GM18520 (cell line): ENCODE measurements at regions not wholly inside any gene's neighbourhood (a gene's known extent, or its start where the extent isn't known, plus 50 kb on each side); places are given as distances from the start of the nearest gene placed in this dataset.
"Not testable (repeated sequence)": the region's sequence is repeated elsewhere in the genome, so short reads cannot be mapped to it uniquely, and the experiment has no call there.

Experiments used
- ATAC-seq: cut with Tn5 transposase; IDR thresholded peaks from one replicate; pipeline ENCODE4 v1.9.1; 2021; ENCODE audit not compliant: unreplicated experiment

- ATAC-seq = no peak
These were observed 183.9 kb downstream of the ETNK1 start for GRCh38 chr12:22808860-22809259.

GRCh38 chr12:22810036-22810435, 185.1 kb downstream of the ETNK1 start:
- ATAC-seq = no peak

DNA sequence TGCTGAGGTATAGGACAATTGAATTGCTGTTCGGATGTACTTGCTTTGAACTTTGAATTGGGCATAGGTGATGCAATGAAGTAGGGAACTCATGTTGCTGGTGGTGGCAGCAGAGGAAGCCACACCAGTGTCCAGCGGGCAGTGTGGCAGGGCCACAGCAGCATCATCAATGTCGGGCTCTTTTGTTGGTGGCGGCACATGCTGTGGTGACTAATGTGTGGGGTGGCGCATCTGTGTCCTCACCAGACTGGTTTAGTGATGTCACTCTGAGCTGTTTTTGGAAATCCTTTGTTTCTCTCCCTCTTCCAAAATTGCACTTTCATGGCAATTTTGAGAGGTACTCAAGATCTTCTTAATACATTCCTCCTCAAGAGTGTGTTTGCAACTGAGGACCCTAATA, 187.6 kb downstream of the ETNK1 start:
- ATAC-seq = no peak

DNA sequence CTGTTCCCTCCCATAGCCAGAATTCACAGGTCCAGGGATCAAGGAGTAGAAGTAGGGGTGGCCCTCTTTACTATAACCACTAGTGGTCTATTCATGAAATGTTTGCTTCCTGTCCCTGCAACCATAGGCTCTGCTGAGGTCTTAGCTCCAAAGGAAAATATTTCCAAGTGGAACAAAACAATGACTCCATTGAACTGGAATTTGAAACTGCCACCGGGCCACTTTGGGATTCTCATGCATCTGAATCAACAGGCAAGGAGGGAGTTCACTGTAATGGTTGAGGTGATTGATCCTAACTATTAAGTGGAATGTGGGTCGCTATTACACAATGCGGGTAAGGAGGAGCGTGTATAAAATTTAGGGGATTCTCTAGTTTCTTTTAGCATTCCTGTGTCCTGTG, 197.0 kb downstream of the ETNK1 start:
- ATAC-seq = no peak

DNA sequence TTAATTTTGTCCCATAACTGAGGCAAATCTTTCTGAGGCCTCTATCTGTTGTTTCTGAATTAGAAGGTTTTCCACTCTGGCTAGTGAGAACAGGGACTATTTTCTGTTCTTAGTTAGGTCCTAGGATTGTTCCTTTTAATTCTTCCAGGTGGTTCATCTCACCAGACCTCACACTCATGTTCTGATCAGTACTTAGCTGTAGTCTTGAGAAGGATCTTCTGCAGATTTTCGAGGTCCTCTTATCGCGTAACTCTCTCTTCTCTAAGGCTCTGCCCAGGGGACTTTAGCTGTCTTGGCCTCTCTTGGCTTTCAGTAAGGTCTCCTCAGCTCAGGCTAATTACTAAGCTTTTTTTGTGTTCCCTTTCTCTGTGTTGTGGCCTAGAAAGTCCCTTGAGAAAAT, 201.1 kb downstream of the ETNK1 start:
- ATAC-seq = no peak

DNA sequence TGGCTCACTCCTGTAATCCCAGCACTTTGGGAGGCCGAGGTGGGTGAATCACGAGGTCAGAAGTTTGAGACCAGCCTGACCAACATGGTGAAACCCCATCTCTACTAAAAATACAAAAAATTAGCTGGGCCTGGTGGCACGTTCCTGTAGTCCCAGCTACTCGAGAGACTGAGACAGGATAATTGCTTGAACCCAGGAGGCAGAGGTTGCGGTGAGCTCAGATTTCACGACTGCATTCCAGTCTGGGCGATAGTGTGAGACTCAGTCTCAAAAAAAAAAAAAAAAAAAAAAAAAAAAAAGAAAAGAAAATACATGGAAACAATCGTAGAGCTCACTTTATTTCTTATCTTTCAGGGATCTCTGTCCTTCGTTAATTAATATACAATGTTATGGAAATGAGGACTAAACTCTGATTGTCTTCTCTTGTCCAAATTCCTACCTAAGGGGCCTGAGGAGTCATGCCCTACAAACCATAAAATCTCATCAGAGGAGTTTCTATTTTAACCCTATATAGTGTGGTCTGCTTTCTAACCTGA, 201.5 kb downstream of the ETNK1 start:
- not testable (repeated sequence) for ATAC-seq

DNA sequence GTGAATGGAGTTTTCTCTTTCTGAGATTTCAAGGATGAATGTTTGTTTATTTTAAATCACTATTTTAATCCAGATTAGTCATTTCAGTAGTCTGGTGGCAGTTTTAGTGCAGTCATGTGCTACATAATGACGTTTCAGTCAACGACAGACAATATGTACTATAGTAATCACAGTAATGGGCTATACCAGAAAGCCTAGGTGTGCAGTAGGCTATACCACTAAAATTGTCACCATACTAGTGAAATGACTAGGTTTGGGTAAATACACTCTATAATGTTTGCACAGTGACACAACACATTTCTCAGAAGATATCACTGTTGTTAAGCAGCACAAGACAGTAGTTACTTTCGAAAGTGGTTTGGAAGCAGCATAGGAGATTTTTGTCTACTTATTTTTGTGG, 203.1 kb downstream of the ETNK1 start:
- peak; percentile 86 for ATAC-seq

- no peak for ATAC-seq
These were observed 210.5 kb downstream of the ETNK1 start for GRCh38 chr12:22835431-22835830.

GRCh38 chr12:22850185-22850584, 225.2 kb downstream of the ETNK1 start:
- ATAC-seq = no peak

- ATAC-seq = no peak
These were observed 226.6 kb downstream of the ETNK1 start for GRCh38 chr12:22851532-22851931.

DNA sequence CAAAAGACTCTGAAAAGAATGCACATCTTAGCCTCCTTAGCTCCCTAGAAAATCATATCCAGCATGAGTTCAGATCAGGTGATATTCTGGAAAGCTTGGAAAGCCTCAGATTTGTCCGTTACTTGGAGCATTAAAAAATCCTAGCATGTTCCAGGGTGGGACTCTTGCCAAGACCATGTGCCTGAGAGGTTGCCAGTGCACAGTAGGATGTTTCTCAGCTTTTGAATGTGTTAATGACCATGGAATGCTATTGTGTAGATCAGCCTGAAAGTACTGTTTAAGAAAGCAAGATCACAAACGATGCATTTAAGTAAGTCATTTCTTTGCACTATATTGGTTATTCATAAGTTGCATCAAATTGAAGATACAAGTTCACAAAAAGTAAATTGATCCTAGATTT, 230.5 kb downstream of the ETNK1 start:
- no peak for ATAC-seq

GRCh38 chr12:22856178-22856577, 231.2 kb downstream of the ETNK1 start:
- no peak for ATAC-seq

DNA sequence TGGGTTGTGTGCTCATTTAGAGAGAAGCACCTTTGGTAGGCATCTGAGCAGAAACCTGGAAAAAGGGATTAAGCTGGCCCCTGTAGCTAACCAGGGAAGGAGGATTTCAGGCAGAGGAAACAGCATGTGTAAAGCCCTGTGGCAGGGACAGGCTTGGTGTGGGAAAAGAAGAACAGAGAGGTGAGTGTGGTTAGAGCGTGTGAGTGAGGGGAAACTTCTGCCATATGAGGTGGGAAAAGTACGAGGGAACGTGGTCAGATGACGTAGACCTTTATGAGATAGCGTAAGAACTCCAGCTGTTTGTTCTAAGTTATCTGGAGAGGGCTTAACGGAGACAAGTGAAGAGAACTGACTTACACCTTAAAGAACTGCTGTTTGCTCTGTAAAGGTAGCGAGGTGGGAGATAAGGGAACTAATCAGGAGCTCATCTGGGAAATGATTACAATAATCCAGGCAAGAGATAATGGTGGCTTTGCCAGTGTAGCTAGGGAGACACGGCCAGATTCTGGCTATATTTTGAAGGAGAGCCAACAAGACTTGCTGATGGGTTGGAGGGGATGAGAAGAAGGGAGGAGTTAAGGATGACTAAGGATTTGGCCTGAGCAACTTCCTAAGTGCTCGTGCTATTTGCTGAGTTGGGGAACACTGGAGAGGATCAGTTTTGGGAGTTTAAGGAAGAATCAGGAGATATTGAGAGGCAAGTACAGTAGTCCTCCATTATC, 234.0 kb downstream of the ETNK1 start:
- ATAC-seq = peak; percentile 78

- ATAC-seq = no peak
These were observed 236.0 kb downstream of the ETNK1 start for GRCh38 chr12:22860926-22861325.

DNA sequence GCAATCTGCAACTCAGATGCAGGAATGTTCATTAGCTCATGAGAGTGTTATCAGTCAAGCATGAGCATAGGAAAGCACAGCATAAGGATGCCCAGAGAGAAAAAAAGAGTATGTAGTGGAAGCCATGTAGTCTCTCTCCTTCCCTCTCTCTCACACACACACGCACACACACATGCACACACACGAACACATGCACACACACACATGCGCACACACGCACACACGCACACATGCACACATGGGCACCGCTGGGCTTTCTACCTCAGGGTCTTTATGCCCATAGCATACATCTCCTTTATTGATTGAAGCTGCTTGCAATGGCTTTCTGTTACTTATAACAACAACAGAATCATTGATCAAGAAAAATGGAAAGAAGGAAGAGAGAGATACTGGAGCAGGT, 240.9 kb downstream of the ETNK1 start:
- ATAC-seq = no peak

- no peak for ATAC-seq
These were observed 241.4 kb downstream of the ETNK1 start for GRCh38 chr12:22866406-22866805.

- no peak for ATAC-seq
These were observed 249.2 kb downstream of the ETNK1 start for GRCh38 chr12:22874151-22874550.

- no peak for ATAC-seq
These were observed 251.3 kb downstream of the ETNK1 start for GRCh38 chr12:22876262-22876661.

GRCh38 chr12:22879203-22879602, 254.2 kb downstream of the ETNK1 start:
- ATAC-seq = no peak

DNA sequence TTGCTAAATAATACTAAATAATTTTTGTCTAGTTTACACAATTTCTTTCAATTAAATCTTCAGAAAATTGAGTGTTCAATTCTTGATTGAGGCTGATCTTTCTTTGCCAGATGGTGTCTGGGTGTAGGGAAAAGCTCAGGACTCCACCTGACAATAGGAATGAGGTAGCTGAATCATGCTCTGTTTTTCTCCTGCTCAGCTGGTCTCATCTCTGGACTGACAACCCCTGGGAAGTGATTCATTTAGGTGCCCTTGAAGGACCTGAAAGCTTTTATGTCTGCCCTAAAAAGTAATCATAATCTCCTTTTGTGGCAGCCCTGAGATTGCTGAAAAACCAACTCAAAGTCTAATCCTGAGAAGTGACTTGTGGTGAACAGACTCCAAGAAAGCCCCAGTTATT, 255.4 kb downstream of the ETNK1 start:
- ATAC-seq = no peak

DNA sequence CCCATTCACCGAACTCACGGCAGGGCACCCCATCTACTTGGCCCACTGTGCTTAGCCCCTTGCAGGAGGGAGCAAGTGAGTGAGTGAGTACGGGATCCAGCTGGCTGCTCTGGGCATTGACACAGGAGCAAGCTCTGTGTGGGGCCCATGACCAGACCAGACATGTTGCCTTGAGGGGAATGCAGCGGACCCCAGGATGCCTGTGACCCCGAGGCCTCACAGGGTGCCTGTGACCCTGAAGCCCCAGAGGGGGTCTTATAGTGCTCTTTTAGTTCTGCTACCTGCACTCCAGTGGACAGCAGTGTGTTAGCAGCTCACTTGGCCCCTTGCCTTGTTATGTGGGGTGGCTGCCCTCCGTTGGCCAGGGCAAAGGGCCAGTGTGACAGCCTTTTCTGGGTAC, 255.8 kb downstream of the ETNK1 start:
- ATAC-seq = no peak

DNA sequence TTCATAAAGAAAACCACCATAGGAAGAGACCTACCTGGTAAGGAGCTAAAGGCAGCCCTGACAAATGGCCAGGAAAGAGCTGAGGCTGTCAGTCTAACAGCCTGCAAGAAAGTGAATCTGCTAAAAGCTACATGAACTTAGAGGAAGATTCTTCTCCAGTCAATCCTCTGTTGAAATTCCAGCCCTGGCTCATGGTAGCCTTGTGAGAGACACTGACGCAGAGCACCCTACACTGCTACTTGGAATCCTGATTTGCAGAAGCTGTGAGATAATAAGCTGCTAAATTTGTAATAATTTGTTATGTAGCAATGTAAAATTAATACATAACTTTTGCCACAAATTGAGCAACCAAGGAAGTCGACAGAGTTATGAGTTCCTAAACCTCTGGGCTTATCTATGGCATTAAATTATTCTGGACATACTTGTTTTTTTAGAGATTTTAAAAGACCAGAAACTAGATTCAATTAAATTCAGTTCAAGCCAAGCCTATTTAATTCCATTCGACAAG, 257.0 kb downstream of the ETNK1 start:
- ATAC-seq = no peak

DNA sequence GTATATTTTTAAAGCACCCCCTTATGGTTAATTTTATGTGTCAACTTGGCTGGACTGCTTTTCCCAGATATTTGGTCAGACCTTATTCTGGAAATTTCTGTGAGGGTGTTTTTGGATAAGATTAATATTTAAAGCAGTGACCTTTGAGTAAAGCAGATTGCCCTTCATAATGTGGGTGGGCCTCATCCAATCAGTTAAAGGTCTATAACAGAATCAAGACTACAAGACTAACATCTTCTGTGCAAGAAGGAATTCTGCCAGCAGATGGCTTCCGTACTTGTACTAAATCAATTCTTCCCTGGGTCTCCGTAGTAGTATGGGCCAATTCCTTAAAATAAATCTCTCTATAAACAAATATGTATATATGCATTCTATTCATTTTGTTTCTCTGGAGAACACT, 257.6 kb downstream of the ETNK1 start:
- ATAC-seq = no peak
